Stimulated activated naive CD8-positive, alpha-beta T cell treated with anti-CD3 and anti-CD28 coated beads, Interleukin-15, amount 100 ng/mL, for 72 hours (primary cell): ENCODE measurements at regions not wholly inside any gene's neighbourhood (a gene's known extent, or its start where the extent isn't known, plus 50 kb on each side); places are given as distances from the start of the nearest gene placed in this dataset.
A peak's percentile ranks its signal among the peaks of the same experiment; 100 is the strongest.
"Not testable (repeated sequence)": the region's sequence is repeated elsewhere in the genome, so short reads cannot be mapped to it uniquely, and the experiment has no call there.

Source experiments
- ATAC-seq: fragments of 150-1000 bp; cut with Tn5 transposase; 2 replicates; pipeline ENCODE4 v1.10.0; 2021; ENCODE audit warnings: mild to moderate bottlenecking, moderate library complexity
- DNase-seq, 2 donors: peaks; one replicate each; pipeline ENCODE4 v3.0.0; 2021 to 2022
- H3K27ac Mint-ChIP-seq, 2 donors: one replicate each; pipeline ENCODE4 v1.8.0; 2022; ENCODE audit warnings: mild to moderate bottlenecking in 2 of 2, mixed read lengths in 2 of 2, moderate library complexity in 2 of 2
- H3K27me3 Mint-ChIP-seq: one replicate; pipeline ENCODE4 v1.8.0; 2022; ENCODE audit warnings: mixed read lengths
- H3K4me1 Mint-ChIP-seq: one replicate; pipeline ENCODE4 v1.8.0; 2022; ENCODE audit warnings: mild to moderate bottlenecking, mixed read lengths
- H3K4me3 Mint-ChIP-seq, 2 donors: one replicate each; pipeline ENCODE4 v1.8.0; 2022; ENCODE audit warnings: mild to moderate bottlenecking in 2 of 2, mixed read lengths in 2 of 2, moderate library complexity in 1 of 2
- H3K9me3 Mint-ChIP-seq, 2 donors: one replicate each; pipeline ENCODE4 v1.8.0; 2022; ENCODE audit warnings: mixed read lengths in 2 of 2

DNA sequence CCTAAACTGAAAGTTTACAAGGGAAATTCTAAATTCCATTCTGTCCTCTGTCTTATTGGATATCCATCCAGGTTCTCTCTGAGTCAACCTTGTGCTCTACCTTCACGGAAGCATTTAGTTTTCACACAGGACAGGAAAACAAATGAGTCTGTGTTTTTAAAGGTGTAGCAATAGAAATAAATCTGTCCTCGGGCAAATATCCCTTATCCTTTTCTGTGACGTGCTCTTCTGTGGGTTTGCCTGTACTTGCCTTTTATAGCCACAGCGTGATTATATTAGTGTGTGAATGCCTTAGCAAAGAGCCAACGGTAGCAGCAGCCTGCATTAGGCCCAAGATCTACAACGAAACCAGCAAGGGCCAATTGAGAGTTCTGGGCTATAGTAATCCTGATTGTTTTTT is 127.2 kb upstream of the PLSCR5 start:
- Mint-ChIP-seq H3K27ac (no peak overlapping the region), H3K4me3 (no peak overlapping the region), H3K27me3 (no peaks in the 10 kb centered on the region), H3K9me3 (peaks cover 14 to 27% of the 10 kb centered on the region in 2 donors), H3K4me1 (no peaks in the 10 kb centered on the region)
- ATAC-seq (no peak), DNase-seq (no peak)

DNA sequence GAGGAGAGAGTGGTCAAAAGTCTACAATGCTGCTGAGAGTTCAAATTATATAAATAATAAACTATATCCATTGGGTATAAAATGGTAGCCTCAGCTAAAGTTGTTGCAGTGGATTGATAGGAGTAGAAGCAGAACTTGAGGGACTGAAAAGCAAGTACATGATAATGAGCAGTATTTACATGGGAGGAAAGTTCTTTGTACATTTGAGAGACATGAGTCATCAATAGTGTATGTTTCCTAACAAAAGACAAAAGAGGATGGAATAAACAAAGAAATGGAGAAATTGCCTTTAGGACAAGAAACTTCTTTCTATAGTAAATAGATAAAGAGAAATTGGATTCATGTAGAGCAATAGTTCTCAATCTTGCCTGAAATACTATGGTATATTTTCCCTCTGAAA is 110.0 kb upstream of the PLSCR5 start:
- no peaks in the 10 kb centered on the region for H3K4me1 Mint-ChIP-seq
- no peak for DNase-seq
- H3K4me3 Mint-ChIP-seq, result no peak overlapping the region
- H3K27me3 Mint-ChIP-seq, result no peaks in the 10 kb centered on the region
- H3K9me3 Mint-ChIP-seq, result no peaks in the 10 kb centered on the region
- H3K27ac Mint-ChIP-seq, result no peak overlapping the region
- ATAC-seq, result no peak

DNA sequence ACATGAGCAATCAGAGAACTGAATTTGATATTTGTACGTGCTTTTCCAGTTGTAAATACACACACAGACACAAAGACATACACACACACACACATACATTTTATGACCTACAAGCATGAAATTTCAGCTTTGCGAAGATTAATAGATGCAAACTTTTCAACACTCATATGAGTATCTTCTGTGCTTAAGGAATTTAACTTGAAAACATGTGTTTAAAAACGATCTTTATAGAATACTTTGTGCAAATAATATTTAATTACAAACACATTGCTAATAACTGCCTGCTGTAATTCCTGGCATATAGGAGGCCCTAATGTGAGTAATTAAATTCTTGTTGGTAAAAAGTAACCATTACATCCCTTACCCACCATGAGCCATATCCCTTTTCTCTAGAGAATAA is 107.7 kb upstream of the PLSCR5 start:
- H3K4me1 Mint-ChIP-seq, result no peaks in the 10 kb centered on the region
- DNase-seq, result no peak

DNA sequence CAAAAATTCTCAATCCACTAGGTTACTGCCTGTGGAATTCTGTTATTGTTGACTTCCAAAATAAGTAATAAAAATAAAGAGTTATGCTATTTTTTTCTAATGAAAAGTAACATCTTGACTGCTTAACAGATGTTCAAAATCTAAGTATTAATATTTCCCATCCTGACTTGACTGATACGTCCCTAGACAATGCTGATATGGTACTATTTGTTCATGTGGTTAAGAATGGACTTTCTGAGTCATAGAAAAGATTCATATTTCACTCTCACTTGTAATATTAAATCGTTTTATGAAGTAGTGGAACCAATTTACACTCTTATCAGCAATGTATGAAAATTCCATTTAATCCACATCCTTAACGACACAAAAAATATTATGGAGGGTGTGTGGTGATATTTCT is 104.8 kb upstream of the PLSCR5 start:
- no peaks in the 10 kb centered on the region for H3K4me1 Mint-ChIP-seq
- ATAC-seq (peak; percentile 37), DNase-seq (no peak)
- H3K4me3 Mint-ChIP-seq, result no peak overlapping the region
- peaks cover 0 to 4% of the 10 kb centered on the region in 2 donors for H3K9me3 Mint-ChIP-seq
- H3K27me3 Mint-ChIP-seq, result no peaks in the 10 kb centered on the region
- H3K27ac Mint-ChIP-seq, result no peak overlapping the region

More for the DNA sequence above, 107.7 kb upstream of the PLSCR5 start:
- no peaks in the 10 kb centered on the region for H3K27me3 Mint-ChIP-seq
- H3K9me3 Mint-ChIP-seq, result no peaks in the 10 kb centered on the region
- H3K27ac Mint-ChIP-seq, result no peak overlapping the region
- ATAC-seq, result no peak
- no peak overlapping the region for H3K4me3 Mint-ChIP-seq

DNA sequence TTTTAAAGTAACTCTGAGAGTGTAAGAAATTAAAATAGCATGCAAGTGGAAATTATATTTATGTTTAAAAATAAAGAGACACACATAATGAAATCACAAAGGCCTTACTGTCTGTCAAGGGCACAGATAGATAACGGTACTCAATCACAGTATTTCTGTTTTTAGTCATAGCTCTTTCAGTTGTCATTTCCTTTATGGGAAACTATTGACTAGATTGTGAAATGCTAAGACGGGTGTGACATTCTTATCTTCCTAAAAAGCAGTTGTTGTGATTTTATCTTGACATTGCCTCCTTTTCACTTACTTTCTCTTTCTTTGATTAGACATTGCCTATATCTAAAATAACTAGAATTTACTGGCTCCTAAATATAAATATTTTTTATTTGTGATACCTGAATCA is 100.1 kb upstream of the PLSCR5 start:
- peaks cover 10 to 14% of the 10 kb centered on the region in 2 donors for H3K9me3 Mint-ChIP-seq
- DNase-seq (no peak), ATAC-seq (peak; percentile 62)
- H3K4me3 Mint-ChIP-seq, result no peak overlapping the region
- no peaks in the 10 kb centered on the region for H3K4me1 Mint-ChIP-seq
- no peaks in the 10 kb centered on the region for H3K27me3 Mint-ChIP-seq
- no peak overlapping the region for H3K27ac Mint-ChIP-seq

DNA sequence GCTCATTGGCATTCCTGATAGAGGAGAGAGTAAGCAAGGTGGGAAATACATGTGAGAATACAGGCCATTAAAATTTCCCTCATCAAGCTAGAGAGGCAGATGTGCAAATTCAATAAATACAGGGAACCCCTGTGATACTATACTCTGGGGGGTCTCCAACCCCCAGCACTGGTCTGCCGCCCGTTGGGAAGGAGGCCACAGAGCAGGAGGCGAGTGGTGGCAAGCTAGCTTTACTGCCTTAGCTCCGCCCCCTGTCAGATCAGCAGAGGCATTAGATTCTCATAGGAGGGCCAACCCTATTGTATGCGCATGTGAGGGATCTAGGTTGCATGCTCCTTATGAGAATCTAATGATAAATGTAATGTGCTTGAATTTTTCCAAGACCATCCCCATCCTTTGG is 97.1 kb upstream of the PLSCR5 start:
- Mint-ChIP-seq H3K4me1 (no peaks in the 10 kb centered on the region), H3K27me3 (no peaks in the 10 kb centered on the region), H3K27ac (no peak overlapping the region), H3K4me3 (no peak overlapping the region), H3K9me3 (peaks cover 10 to 15% of the 10 kb centered on the region in 2 donors)
- ATAC-seq, result no peak
- no peak for DNase-seq

DNA sequence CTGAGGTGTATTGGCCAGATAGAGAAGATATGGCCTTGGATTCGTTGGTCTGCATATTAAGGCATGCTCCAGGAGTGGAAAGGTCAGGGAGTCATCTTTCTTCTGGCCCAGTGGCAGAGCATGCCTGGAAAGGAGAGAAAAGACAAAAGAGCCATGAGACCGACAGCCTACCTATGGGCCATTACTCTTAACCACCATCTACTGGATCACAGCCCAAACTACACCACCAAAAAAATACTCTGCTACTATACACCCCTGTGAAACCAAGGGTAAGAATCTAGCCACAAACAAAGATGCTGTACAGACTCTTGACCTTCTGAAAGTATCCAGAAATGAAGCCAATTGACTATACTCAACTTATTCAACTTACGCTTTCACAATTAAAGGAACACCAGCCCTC is 96.1 kb upstream of the PLSCR5 start:
- Mint-ChIP-seq H3K4me1 (no peaks in the 10 kb centered on the region), H3K9me3 (peaks cover 10 to 15% of the 10 kb centered on the region in 2 donors), H3K27ac (no peak overlapping the region), H3K27me3 (no peaks in the 10 kb centered on the region), H3K4me3 (no peak overlapping the region)
- DNase-seq (no peak), ATAC-seq (no peak)

DNA sequence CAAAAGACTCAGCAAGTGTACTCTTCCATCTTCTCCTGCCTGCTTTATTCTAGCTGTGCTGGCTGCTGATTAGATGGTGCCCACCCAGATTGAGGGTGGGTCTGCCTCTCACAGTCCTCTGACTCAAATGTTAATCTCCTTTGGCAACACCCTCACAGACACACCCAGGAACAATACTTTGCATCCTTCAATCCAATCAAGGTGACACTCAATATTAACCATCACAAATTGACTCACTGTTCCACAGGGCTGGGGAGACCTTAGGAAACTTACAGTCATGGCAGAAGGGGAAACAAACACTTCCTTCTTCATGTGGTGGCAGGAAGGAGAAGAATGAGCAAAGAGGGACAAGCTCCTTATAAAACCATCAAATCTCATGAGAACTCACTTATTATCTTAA is 94.9 kb upstream of the PLSCR5 start:
- not testable (repeated sequence) for H3K4me3 Mint-ChIP-seq, DNase-seq, H3K4me1 Mint-ChIP-seq, H3K27me3 Mint-ChIP-seq, H3K27ac Mint-ChIP-seq, ATAC-seq
- peaks cover 6 to 15% of the 10 kb centered on the region in 2 donors for H3K9me3 Mint-ChIP-seq

DNA sequence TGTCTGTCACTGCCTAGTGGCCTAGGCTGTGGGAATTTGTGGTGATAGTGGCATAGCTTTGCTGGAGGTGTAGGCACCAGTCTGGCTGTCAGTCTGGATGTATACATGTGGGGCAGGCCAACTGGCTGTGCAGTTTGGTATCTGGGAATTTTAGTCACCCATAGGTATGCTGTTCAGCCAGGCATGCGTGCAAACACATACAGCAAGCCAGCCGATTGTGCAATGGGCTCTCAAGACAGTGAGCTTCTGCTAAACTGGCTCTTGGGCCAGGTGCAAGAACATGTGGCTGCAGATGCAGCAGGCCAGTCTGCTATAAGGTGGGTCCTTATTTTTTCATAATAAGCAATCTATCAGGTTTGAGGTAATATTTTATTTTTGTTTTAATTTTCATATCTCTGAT is 87.1 kb upstream of the PLSCR5 start:
- H3K4me3 Mint-ChIP-seq, result no peak overlapping the region
- H3K27ac Mint-ChIP-seq, result no peak overlapping the region
- H3K9me3 Mint-ChIP-seq, result peaks cover 14 to 19% of the 10 kb centered on the region in 2 donors
- no peak for DNase-seq
- no peaks in the 10 kb centered on the region for H3K27me3 Mint-ChIP-seq
- no peak for ATAC-seq
- no peaks in the 10 kb centered on the region for H3K4me1 Mint-ChIP-seq

DNA sequence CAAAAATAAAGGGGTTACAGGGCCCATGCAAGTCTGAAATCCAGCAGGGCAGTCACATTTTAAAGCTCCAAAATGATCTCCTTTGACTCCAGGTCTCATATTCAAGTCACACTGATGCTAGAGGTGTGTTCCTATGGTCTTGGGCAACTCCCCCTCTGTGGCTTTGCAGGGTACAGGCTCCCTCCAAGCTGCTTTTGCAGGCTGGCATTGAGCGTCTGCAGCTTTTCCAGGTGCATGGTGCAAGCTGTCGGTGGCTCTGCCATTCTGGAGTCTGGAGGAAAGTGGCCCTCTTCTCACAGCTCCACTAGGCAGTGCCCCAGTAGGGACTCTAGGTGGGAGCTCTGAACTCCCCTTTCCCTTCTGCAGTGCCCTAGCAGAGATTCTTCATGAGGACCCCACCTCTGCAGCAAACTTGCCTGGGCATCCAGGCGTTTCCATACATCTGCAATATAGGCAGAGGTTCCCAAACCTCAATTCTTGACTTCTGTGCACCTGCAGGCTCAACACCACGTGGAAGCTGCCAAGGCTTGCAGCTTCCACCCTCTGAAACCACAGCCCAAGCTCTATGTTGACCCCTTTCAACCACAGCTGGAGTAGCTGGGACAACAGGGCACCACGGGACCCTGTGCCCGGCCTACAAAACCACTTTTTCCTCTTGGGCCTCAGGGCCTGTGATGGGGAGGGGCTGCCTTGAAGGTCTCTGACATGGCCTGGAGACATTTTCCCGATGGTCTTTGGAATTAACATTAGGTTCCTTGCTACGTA is 80.1 kb upstream of the PLSCR5 start:
- no peak overlapping the region for H3K27ac Mint-ChIP-seq
- H3K4me1 Mint-ChIP-seq, result no peaks in the 10 kb centered on the region
- no peak for ATAC-seq
- H3K9me3 Mint-ChIP-seq, result peaks cover 4 to 5% of the 10 kb centered on the region in 2 donors
- no peak overlapping the region for H3K4me3 Mint-ChIP-seq
- no peak for DNase-seq
- no peaks in the 10 kb centered on the region for H3K27me3 Mint-ChIP-seq

DNA sequence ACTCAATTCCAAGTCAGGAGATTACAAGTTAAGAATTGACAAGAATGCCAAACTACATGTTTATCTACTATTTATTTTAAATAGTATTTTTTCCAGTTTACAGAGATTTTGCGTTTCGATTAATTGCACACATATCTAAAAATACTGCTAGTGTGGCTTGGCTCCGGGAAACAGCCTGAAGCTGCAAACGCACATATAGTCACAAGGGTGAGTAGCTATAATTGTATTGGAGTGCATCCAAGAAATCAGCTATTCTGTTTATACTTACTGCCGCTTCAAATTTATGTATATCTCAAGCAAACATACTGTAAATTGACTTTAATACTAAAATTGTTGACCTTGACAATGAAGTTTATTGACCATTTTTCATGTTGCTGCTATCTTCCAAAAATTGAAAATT is 77.0 kb upstream of the PLSCR5 start:
- ATAC-seq, result no peak
- H3K9me3 Mint-ChIP-seq, result no peaks in the 10 kb centered on the region
- no peaks in the 10 kb centered on the region for H3K27me3 Mint-ChIP-seq
- no peak for DNase-seq
- no peak overlapping the region for H3K27ac Mint-ChIP-seq
- no peak overlapping the region for H3K4me3 Mint-ChIP-seq
- no peaks in the 10 kb centered on the region for H3K4me1 Mint-ChIP-seq

DNA sequence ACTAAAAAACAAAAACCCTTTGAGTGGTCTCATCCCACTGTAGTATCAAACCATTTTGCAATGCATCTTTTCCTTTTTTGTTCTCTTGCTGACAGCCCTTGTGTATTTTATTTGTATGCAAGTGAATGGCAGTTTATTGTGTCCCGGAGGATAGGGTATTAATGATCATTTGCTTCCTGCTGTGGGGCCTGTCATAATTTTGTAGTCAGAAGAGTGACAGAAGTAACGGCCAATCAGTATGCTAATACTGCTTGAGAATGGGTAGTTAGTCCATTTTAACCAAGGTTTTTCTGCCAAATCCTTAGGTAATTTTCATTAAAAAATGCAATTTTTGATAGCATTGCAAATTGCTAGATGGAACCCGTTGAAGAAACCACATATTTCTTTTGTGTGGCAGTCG is 75.5 kb upstream of the PLSCR5 start:
- no peak overlapping the region for H3K4me3 Mint-ChIP-seq
- no peaks in the 10 kb centered on the region for H3K9me3 Mint-ChIP-seq
- H3K27ac Mint-ChIP-seq, result no peak overlapping the region
- H3K4me1 Mint-ChIP-seq, result no peaks in the 10 kb centered on the region
- ATAC-seq (no peak), DNase-seq (no peak)
- H3K27me3 Mint-ChIP-seq, result no peaks in the 10 kb centered on the region

DNA sequence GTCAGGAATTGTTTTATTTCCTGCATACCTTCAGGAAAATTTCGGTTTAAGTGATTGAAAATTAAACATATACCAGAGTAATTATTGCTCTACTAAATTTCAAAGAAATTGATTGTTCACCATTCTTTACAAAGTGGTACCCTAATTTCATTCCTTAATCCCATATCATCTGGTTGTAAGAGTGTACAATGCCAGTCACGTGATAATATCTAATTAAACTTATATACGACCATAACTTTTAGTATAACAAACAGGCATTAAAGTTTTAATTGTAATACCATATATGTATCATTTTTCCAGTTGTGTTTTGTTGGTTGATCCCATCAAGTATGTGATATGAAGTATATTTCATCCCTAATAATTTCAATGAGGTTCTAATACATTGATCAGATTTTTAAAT is 74.8 kb upstream of the PLSCR5 start:
- Mint-ChIP-seq H3K9me3 (no peaks in the 10 kb centered on the region), H3K27ac (no peak overlapping the region), H3K4me3 (no peak overlapping the region), H3K27me3 (no peaks in the 10 kb centered on the region), H3K4me1 (no peaks in the 10 kb centered on the region)
- DNase-seq (no peak), ATAC-seq (no peak)

DNA sequence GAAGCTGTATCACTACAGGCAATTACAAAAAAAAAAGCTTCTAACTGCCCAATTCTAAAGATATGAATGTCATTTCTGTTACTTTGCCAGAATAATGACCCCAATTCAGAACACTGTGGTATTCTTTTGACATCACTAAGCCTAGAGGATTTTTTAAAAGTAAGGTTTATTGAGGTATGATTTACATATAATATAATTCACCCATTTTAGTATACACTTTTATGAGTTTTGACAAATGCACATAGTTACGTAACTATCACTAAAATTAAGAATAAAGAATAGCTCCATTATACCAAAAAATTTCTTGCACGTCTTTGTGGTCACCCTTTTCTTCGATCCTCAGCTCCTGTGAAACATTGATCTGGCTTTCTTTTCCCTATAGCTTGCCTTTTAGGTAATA is 74.0 kb upstream of the PLSCR5 start:
- ATAC-seq, result no peak
- Mint-ChIP-seq H3K27me3 (no peaks in the 10 kb centered on the region), H3K9me3 (no peaks in the 10 kb centered on the region), H3K27ac (no peak overlapping the region), H3K4me3 (no peak overlapping the region), H3K4me1 (no peaks in the 10 kb centered on the region)
- no peak for DNase-seq

DNA sequence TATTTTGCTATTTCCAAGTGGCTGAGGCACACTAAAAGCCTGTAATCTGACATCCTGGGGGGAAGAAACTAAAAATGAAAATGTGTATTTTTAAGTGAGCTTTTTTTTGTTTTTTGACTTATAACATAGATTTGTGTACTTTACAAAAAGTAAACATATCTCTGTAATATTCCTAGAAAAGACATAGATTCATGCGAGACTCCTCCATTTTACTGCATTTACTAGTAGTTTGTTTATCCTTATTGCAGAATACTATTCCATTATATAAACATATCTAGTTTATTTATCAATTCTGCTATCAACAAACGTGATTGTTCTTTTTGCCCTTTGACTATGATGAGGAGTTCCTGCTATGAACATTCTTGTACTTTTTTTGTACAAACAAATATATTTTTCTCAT is 67.8 kb upstream of the PLSCR5 start:
- H3K4me3 Mint-ChIP-seq, result no peak overlapping the region
- ATAC-seq (no peak), DNase-seq (no peak)
- H3K9me3 Mint-ChIP-seq, result no peaks in the 10 kb centered on the region
- H3K4me1 Mint-ChIP-seq, result no peaks in the 10 kb centered on the region
- H3K27me3 Mint-ChIP-seq, result no peaks in the 10 kb centered on the region
- H3K27ac Mint-ChIP-seq, result no peak overlapping the region

DNA sequence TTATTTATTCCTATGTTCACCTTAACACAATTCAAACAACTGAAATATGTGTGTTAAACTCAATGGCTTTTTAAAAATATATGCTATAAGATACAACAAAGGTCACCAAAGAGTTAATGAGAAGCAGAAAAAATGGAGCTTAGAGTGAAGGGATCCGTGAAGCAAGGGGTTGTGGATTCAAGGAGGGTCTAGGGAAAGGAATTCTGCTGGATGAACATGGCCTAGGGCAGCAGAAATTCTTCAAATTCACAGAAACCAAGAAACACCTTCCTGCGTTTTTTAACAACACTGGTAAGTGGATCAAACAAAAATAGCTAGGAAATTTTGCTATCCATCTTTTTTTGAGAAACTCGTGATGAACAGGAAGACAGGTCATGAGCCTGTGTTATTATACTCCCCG is 59.3 kb upstream of the PLSCR5 start:
- ATAC-seq, result no peak
- no peaks in the 10 kb centered on the region for H3K9me3 Mint-ChIP-seq
- DNase-seq, result no peak
- no peak overlapping the region for H3K4me3 Mint-ChIP-seq
- H3K27me3 Mint-ChIP-seq, result no peaks in the 10 kb centered on the region
- H3K27ac Mint-ChIP-seq, result no peak overlapping the region
- no peaks in the 10 kb centered on the region for H3K4me1 Mint-ChIP-seq

DNA sequence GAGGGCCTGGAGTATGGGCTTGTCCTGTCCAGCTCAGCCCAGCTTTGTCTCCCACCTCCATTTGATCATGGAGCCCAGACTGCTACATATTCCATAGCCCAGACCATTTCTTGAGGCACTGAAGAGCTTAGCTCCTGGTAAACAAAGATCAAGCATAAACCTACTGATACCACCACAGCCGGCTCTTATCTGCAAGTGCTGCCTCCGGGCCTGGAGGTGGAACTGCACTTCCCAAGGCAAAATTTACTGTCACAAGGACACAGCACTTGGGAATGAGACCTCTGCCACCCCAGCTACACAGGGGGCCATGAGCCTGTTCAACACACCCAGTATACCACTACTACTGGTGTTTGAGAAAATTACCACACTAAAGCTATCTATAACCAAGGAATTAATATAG is 53.7 kb upstream of the PLSCR5 start:
- H3K9me3 Mint-ChIP-seq, result no peaks in the 10 kb centered on the region
- H3K4me1 Mint-ChIP-seq, result no peaks in the 10 kb centered on the region
- H3K27ac Mint-ChIP-seq, result no peak overlapping the region
- DNase-seq, result no peak
- no peaks in the 10 kb centered on the region for H3K27me3 Mint-ChIP-seq
- no peak for ATAC-seq
- no peak overlapping the region for H3K4me3 Mint-ChIP-seq
